ENCODE measurements at regions not wholly inside any gene's neighbourhood (a gene's known extent, or its start where the extent isn't known, plus 50 kb on each side); places are given as distances from the start of the nearest gene placed in this dataset.

GRCh38 chr3:190734490-190734889 lies 128.0 kb downstream of the GMNC start:
- no peak for TF ChIP-seq EZH2 (IDR thresholded peaks at IDR 0.05; ENCODE audit: low read length, missing control alignments)
- no peak for TF ChIP-seq CTCF (conservative IDR thresholded peaks at IDR 0.05 in 1 of 2, IDR thresholded peaks at IDR 0.05 in 1 of 2; ENCODE audit: low read depth in 1 of 2, low read length in 2 of 2)

All from fibroblast of lung (primary cell).